ENCODE measurements at regions not wholly inside any gene's neighbourhood (a gene's known extent, or its start where the extent isn't known, plus 50 kb on each side); places are given as distances from the start of the nearest gene placed in this dataset.
"Not testable (repeated sequence)": the region's sequence is repeated elsewhere in the genome, so short reads cannot be mapped to it uniquely, and the experiment has no call there.

- DNase-seq, result peak; percentile 89
Observed at GRCh38 chr1:223001653-223002634, 141.1 kb downstream of the TLR5 start.

- DNase-seq, result no peak
Observed at GRCh38 chr1:223003549-223003948, 139.5 kb downstream of the TLR5 start.

GRCh38 chr1:223006371-223006770, 136.7 kb downstream of the TLR5 start:
- no peak for DNase-seq

GRCh38 chr1:223006917-223007648, 136.0 kb downstream of the TLR5 start:
- peak; percentile 71 for DNase-seq

- no peak for DNase-seq
Observed at GRCh38 chr1:223007935-223008334, 135.1 kb downstream of the TLR5 start.

GRCh38 chr1:223008808-223009207, 134.2 kb downstream of the TLR5 start:
- DNase-seq, result no peak

- no peak for DNase-seq
Observed at GRCh38 chr1:223009406-223009805, 133.6 kb downstream of the TLR5 start.

GRCh38 chr1:223010582-223011504, 132.2 kb downstream of the TLR5 start:
- peak; percentile 32 for DNase-seq

- DNase-seq, result no peak
Observed at GRCh38 chr1:223011505-223011856, 131.6 kb downstream of the TLR5 start.

- no peak for DNase-seq
Observed at GRCh38 chr1:223012176-223012788, 130.8 kb downstream of the TLR5 start.

GRCh38 chr1:223012938-223013337, 130.1 kb downstream of the TLR5 start:
- DNase-seq, result no peak

GRCh38 chr1:223014142-223014873, 128.7 kb downstream of the TLR5 start:
- DNase-seq, result no peak

GRCh38 chr1:223016381-223016780, 126.7 kb downstream of the TLR5 start:
- no peak for DNase-seq

- DNase-seq, result no peak
Observed at GRCh38 chr1:223016890-223017289, 126.2 kb downstream of the TLR5 start.

GRCh38 chr1:223017291-223017690, 125.8 kb downstream of the TLR5 start:
- no peak for DNase-seq

- DNase-seq, result no peak
Observed at GRCh38 chr1:223018534-223018933, 124.5 kb downstream of the TLR5 start.

- DNase-seq, result no peak
Observed at GRCh38 chr1:223019256-223019655, 123.8 kb downstream of the TLR5 start.

GRCh38 chr1:223020770-223021169, 122.3 kb downstream of the TLR5 start:
- no peak for DNase-seq

GRCh38 chr1:223022641-223023473, 120.2 kb downstream of the TLR5 start:
- peak; percentile 92 for DNase-seq

GRCh38 chr1:223023863-223024262, 119.2 kb downstream of the TLR5 start:
- DNase-seq, result no peak

GRCh38 chr1:223024486-223024885, 118.6 kb downstream of the TLR5 start:
- DNase-seq, result not testable (repeated sequence)

Data from NCI-H2171 treated with DMSO at 0.1 percent for 48 hours (cell line).